T-helper 1 cell (primary cell): ENCODE measurements at regions not wholly inside any gene's neighbourhood (a gene's known extent, or its start where the extent isn't known, plus 50 kb on each side); places are given as distances from the start of the nearest gene placed in this dataset.

Experiments
- DNase-seq, 5 donors: peaks; one replicate each; pipeline ENCODE4 v3.0.0-alpha.2; 2012 to 2020

DNA sequence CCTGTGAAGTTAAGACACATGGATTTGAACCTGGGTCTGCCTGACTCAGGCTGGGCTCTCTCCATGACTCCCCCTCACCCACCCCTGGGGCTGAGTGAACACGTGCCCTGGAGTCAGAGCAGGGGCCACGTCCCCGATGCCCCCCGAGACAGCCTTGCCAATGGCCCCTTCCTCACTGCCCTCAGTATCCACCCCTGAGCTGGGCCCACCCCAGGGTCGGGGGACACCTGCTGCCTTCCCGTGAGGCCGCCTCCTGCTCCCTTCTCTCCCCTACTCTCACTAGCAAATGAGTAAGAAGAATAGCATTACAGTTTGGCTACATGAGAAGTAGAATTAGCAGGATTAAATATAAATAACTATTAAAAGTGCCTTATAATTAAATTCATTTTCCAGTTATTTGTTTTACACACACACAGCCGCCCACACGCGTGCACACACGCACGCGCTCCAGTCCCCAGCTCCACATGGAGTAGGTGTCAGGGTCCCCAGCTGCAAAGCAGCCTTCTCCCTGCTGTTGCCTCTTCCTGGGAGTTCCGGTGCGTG, 117.4 kb upstream of the LINGO1 start:
- DNase-seq, result no peak

DNA sequence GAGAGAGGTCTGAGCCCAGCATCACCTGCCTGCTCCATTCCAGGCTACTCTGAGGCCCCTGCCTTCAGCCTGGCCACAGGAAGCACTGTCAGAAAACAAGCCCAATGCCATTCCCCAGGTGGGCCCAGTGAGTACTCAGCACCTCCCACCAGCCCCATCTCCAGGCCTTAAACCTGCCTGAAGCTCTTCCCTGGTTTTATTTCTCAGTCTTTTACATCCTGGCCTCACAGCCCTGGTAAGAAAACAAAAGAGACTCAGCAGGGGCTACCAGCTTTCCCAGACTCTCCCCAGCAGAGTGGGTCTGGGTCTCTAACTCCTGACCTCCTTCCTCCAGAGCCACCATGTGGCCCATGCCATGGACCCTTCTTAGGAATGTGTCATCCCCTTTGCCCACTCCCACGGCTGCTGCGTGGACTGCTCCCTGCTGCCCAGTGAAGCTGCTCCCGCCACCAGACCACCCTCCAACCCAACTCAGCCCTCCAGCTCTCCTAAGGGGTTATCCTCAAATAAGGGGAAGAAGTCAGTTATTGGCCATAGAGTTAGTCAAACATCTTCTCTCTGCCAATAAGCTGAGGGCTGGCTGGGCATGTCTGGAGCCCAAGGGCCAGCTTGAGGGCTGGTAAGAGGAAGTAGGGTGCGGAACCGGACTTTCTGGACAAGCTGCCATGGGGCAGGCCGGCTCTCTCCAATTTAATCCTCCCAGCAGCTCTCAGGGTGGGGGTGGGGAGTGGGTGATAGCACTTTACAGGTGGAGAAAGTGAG, 116.7 kb upstream of the LINGO1 start:
- DNase-seq, result no peak

DNA sequence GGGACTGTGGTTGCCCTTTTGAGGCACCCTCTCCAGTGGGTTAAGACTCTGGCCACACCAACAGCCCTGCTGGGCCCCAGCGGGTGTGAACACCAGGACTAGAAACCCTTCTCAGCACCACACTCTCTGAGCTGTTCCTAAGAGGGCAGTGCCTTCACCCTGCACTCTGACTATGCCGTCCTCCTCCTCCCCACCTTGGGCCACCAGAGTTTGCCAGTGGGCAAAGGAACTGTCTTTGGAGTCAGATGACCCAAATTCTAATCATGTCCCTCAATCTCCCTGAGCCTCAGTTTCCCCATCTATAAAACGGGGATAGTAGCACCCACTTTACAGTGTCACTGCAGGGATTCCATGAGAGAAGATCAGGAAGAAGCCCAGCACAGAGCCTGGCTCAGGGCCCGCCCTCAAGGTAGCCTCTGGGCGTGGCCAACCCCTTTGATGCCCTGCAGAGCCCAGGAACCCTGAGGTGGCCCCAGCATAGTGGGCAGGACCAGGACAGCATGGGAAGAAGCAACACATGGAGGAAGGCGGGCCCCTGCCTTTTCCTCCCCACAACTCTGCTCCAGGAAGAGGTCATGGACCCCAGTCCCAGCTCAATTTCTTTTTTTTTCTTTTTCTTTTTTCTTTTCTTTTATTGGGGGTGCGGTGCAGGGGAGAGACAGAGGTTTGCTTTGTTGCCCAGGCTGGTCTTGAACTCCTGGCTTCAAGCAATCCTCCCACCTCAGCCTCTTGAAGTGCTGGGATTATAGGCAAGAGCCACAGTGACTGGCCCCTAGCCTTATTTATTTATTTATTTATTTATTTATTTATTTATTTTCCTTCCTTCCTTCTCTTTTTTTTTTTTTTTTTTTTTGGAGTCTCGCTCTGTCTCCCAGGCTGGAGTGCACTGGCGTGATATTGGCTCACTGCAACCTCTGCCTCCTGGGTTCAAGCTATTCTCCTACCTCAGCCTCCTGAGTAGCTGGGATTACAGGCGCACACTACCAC, 115.7 kb upstream of the LINGO1 start:
- no peak for DNase-seq

DNA sequence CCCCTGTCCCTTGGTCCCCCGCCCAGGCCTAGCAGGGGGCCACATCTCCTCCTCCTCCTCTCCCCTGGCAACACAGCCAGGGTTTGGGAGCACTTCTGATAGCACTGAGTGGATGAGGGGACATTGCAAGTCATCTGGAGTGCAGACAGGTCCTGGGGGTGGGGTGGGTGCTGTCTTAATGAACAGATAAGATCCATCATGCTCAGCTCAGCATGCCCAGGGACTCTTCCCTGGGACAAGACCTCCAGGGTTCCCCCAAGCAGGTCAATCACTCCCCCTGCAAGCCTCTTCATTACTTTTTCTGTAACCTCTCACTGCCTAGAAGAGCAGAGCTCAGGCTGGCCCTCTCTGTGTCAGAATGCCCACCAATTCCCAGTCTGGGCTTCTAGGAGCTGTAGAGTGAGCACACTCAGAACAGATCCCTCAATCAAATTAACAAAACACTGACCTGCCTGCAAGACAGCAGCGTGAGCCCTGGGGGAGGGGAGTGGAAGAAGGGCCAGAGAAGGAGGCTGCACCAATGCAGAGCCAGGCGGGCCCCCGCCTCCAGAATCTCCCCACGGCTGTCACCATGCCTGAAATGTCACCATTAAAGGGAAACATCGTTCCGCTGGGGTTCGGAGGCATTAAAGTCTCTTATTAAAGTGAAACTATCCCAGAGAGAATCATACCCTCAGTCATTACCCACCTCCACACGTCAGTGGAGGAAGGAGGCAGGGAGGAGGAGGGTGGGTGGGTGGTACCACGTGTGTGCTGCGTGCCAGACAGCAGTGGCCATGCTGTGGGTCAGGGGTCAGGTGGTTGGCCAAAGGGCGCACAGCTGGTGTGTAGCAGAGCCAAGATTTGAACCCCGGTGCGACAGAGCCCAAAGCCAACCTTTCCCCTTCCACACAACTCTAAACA, 114.7 kb upstream of the LINGO1 start:
- no peak for DNase-seq

DNA sequence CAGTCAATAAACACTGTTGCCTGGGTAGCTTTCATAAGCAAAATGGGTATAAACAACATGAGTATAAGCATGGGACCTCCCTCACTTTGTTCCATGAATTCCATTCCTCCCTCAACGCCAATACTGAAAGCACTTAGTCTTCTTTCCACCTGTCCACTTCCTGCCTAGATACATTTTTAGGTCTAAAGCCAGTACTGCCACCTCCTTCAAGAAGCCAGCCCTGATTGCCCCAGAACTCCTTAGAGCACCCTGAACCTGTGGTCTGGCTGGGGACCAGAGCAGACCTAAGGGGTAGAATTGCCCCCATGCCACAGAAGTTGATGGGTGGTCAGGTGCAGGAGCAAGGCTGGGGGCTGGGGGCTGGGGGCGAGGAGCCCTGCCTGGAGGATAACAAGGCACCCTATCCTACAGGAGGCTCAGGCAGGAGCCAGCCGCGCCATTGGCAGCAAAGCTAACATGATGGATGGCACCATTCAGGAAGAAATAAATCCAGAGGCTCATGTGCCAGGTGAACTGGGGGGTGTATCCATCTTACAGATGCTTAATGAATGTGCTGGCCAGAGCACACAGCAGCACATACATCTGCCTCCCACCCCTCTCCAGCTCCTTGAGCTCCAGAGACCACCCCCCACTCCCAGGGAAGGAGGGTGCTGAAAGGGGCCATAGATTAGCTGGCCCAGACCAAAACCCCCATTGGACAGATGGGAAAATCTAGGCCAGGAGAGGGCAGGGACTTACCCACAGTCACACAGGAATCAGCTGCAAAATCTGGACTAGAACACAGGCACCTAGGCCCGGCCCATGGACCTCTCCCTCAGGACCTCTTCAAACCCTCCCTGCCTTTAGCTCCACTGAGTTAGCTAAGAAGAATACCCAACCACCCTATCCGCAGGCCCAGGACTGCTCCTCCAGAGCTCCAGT, 113.8 kb upstream of the LINGO1 start:
- no peak for DNase-seq

DNA sequence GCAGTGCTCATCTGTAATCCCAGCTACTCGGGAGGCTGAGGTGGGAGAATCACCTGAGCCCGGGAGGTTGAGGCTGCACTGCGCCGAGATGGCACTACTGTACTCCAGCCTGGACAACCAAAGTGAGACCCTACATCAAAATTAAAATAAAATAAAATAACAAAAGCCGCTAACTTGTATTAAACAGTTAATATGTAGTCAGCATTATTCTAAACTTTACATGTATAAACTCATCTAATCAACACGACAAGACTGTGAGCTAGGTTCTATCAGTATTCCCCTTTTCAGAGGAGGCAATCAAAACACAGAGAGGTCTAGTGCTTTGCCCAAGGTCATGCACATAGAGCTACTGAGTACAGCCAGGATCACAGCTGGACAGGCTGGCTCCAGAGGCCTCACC, 111.7 kb upstream of the LINGO1 start:
- DNase-seq, result no peak

DNA sequence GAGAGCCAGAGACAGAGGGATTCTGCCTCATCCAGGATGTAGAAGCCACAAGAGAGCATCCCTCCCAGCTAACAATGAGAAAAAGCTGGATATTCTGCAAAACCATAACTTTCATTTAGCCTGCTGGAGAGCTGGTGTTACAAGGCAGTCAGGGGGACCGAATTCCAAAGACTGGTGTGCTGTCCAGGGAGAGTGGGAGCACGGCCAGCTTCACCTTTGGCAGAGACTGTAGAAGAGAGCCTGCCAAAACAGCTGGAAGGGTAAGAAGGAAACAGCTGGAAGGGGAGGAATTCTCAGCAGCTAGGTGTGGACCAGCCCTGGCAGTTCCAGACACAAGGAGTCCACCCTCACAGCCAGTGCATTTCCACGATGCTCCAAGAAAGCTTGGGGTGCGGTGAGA, 109.9 kb upstream of the LINGO1 start:
- no peak for DNase-seq

DNA sequence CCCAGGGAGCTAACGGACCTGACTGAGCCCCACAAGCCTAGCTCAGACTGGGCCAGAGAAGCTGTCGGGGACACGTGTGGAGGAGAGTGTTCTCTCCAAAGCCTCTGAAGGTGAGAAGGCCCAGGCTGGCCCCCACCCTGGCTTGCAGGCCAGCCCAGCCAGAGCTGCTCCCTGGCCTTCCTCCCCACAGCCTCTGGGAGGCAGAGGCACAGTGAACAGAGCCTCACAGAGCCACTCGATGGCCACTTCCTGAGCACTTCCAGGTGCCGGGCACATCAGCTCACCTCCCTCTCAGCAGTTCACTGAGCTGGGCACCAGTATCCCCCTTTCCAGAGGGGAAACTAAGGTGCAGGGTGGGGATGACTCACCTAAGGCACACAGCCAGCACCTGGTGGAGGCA, 109.4 kb upstream of the LINGO1 start:
- DNase-seq, result no peak

DNA sequence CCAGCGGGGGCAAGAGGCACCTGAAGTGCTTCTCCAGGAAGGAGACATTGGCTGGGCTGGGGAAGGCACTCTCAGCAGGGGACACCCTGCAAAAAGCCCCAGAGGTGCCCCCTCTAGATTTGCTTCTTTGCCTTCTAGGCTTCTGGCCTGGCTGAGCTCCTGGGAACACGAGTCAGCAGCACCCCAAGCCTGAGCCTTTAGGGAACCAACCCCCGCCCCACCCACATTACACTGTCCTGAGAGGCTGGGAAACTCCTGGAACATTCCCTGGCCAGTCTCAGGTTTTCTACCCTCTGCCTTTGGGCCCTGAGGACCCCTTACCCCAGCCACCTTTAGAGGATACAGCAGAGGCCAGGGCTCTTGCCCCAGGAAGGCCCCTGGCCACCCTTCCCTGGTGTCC, 108.4 kb upstream of the LINGO1 start:
- DNase-seq, result no peak

DNA sequence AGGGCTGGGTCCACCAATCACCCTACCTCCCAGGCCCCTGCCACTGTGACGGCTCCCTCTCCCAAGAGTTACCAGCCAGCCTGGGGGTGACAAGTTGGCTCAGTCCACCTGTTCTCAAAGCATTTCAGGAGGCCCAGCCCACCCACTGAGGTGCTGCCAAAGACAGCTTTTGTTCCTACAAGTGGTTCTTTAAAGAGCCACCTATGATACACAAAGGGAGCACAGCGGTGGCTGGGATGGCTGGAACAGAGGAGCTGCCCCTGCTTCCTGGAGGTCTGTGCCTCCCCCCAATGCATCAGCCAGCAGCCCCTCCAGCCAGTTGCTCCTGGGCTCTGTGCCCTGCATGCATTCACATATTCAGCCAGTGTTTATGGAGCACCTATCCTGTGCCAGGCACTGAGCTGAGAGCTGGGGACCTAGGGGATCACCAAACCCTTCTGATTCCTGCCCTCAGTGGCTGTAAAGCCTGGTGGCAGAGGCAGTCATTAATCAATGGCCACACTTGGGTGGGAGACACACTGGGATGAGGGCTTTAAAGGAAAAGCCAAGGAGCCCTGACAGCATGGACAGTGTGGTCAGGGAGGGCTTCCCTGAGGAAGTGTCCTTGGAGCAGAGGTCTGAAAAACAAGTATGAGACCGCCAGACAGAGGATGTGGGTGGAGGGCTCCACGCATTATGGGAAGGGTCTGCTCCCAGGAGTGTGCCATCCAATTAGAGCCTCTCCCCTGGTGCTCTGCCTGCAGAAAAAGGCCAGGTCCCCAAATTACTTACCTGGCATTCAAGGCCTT, 107.1 kb upstream of the LINGO1 start:
- no peak for DNase-seq

DNA sequence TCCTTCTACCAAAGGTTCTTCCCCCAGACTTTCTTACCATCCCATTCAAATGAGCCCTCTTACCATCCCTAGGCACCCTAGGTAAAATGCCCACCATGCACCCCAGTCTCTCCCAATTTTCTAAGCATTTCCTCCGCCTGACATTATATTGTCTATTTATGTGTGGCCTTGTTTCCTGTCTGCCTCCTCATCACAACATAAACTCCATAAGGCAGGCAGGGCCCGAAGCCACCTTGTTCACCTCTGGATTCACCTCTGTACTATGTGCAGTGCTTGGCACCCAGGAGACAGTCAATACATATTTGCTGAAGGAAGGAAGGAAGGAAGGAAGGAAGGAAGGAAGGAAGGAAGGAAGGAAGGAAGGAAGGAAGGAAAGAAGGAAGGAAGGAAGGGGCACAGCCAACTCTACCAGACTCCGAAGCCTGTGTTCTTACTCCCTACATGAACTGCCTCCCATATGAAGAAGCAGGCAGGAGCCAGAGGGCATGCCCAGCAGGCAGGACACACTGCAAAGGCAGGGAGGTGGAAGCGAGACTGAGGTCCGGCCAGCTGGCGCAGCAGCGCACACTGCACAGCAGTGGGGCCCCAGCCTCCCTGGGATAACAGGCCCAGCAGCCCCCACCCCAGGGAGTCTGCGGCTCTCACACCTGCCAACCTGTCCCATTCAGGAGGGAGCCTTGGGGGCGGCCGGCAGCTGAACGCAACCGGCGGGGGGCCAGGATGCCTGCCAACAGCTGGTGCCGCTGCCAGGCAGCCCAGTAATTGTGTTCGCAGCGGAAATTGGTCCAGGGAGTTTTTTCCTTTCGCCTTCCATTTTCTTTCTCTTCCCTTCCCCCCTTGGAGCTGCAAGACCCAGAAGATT, 106.0 kb upstream of the LINGO1 start:
- DNase-seq, result no peak

DNA sequence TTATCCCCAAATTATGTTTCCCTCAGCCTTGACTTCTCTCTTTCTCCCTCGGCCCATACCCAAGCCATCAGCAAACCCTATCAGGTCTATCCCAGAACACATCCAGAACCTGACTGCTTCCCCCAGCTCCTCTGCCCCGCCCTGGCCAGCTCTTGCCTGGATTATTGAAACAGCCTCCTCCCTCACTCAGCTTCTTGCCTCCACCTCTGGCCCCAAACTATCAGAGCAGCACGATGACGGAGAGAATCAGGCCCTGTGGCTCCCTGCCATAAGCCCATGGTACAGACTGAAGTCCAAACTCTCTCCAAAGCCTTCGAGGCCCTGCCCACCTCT, 105.3 kb upstream of the LINGO1 start:
- DNase-seq, result no peak

DNA sequence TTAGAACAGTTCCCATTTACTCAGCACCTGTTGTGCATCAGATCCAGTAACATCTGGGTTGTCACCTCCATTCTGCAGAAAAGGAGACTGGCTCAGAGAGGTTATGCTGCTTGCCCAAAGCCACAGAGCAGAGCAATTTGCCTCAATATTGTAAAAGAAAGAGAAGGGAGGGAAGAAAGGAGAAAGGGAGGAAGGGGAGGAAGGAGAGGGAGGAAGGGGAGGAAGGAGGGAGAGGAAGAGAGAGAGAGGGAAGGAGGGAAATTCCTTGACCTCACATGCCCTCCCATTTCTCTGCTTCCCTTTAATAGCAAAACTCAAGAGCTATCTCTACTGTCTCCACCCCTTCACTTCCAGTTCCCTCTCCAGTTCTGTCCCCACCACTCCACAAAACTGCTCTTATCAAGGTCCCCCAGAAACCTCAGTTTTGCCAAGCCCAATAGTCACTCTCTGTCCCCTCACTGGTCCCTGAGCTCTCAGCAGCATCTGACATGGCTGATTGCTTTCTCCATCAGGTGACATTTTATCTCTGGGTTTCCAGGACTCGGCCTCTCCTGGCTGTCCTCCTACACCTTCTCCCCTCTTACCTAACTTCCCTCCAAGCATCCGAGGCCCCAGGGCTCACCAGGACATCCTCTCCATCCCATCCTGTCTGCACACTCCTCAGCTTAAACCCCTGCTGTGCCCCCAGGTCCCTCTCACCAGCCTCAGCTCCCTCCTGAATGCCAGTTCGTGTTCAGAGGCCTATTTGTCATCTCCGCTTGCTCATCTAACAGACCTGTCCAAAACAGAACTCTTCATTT, 104.7 kb upstream of the LINGO1 start:
- no peak for DNase-seq

DNA sequence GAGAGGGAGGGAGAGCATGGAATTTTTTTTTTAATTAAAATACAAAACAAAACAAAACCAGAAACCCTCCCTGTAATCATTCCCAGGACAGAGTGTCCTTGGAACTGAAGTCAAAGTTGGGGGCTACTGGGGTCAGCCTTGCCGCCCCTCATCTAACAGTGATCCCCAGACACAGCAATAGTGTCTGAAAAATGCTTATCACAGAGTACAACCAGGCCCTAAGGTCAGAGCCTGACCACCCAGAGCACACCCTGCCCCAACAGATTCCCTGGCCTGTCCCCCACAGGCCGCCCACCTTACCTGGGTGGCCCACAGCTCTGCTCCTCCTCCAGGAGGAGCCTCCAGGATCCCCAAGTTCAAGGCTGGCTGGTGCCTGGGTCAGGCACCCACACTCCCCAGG, 101.6 kb upstream of the LINGO1 start:
- no peak for DNase-seq

DNA sequence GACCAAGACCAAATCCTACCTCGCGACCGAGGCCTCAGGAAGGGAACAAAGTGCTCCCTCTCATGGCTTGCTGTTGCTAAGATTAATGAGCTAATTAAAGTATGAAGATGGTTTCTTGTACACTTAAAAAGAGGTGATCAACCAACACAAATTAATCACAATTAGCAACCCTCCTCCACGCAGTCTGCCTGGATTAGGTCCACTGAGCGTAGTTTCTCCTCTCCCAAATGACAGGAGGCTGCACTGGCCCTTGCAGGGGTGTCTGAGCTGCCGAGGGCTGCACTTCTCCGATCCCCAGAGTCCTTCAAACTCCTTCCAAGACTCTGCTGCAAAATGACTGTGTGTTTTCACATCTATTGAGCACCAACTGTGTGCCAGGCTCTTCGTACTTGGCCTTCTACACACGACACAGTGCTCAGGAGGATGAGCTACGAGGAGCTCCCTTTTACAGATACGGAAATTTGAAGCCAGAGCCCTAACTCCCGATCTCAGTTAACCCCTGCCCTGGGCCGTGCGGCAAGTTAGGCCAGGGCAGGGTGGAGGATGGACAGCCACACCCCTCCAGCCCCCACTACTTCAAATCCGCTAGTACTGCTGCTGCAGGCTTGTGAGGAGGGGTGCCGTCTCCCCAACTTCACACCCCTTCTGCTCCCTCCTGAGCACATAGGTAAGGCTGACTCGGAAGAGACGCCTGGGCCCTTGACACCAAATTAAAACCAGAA, 101.0 kb upstream of the LINGO1 start:
- no peak for DNase-seq

DNA sequence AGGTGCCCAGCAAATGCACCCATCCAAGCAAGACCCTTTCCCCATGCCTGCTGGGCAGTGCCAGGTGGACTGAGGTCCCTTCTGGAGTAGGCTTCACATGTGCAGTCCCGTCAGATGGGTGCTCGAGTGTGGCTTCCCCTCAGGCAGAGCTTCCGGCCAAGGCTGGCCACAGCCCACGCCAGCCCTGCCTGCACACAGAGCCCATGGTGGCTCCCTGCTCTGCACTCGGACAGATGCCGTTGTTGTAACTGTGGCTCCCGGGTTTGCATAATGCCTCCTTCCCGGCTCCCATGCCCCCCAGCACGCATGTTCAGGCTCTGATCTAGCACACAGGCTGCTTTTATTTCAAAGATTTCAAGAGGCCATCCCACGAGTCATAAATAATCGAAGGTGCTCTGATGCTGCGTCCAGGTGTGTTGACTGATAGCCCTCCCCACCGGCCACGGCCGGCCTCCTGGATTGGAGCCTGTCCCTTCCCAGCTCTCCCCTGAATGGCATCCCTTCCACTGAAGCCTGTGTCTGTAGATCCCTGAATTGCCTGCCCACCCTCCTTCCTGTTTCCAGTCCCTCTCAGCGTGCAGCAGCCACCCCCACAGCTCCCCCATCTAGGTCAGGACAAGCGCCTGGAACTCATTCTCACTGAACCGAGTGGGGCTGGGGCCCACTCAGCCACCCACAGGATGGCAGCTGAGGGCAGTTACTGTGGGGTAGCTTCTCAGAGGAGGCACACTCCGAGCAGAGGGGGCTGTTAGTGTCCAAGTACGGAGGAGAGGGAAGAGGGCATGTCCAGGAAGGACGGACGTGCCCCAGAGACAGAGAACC, 100.0 kb upstream of the LINGO1 start:
- no peak for DNase-seq

DNA sequence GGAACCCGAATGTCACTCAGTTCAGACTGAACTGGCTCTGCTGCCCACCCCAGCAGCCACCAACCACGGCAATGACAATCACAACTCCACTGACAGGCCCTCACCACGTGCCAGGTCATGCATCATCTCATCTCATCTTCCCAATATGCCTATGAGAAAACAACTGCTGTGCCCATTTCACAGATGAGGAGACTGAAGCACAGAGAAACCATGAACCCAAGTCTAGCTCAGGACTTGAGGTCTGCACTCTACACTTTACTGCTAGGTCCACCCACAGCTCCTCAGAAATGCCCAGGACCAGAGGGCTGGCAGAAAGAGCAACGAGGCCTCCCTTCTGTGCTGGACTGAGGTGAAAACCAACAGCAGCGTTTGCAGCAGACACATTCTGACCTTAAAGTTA, 99.2 kb upstream of the LINGO1 start:
- DNase-seq, result no peak
